MM.1S (cell line): ENCODE measurements at regions not wholly inside any gene's neighbourhood (a gene's known extent, or its start where the extent isn't known, plus 50 kb on each side); places are given as distances from the start of the nearest gene placed in this dataset.
A peak's percentile ranks its signal among the peaks of the same experiment; 100 is the strongest.

Experiments used
- DNase-seq: peaks from one replicate; pipeline ENCODE4 v3.0.0-alpha.2; 2015
- H2AFZ ChIP-seq: fragments of 300-600 bp; sonication (generic); 2 replicates; pipeline ENCODE4 v1.6.0; 2016; ENCODE audit warnings: antibody characterized with exemption, low read length
- H3F3A ChIP-seq: fragments of 300-600 bp; sonication (generic); 2 replicates; pipeline ENCODE4 v1.6.1; 2016; ENCODE audit warnings: mild to moderate bottlenecking, antibody characterized with exemption, low read length, moderate library complexity, mixed read lengths; ENCODE audit not compliant: insufficient read depth
- H3K27ac ChIP-seq: fragments of 300-600 bp; sonication (generic); 2 replicates; pipeline ENCODE4 v1.5.1; 2016; ENCODE audit warnings: mild to moderate bottlenecking, low read length
- H3K27me3 ChIP-seq: fragments of 300-600 bp; sonication (generic); replicated peaks from 2 replicates; pipeline ENCODE4 v1.6.0; 2016; ENCODE audit warnings: low read length; ENCODE audit not compliant: insufficient read depth
- H3K36me3 ChIP-seq: fragments of 300-600 bp; sonication (generic); replicated peaks from 2 replicates; pipeline ENCODE4 v1.6.1; 2016; ENCODE audit warnings: mild to moderate bottlenecking, low read length, mixed read lengths; ENCODE audit not compliant: insufficient read depth
- H3K4me1 ChIP-seq: fragments of 300-600 bp; sonication (generic); 2 replicates; pipeline ENCODE4 v1.6.1; 2016; ENCODE audit warnings: low read length, mixed read lengths
- H3K4me2 ChIP-seq: fragments of 300-600 bp; sonication (generic); 2 replicates; pipeline ENCODE4 v1.6.0; 2016; ENCODE audit warnings: low read depth, low read length
- H3K4me3 ChIP-seq: fragments of 300-600 bp; sonication (generic); 2 replicates; pipeline ENCODE4 v1.5.1; 2016; ENCODE audit warnings: low read length, mixed read lengths
- H3K79me2 ChIP-seq: fragments of 300-600 bp; sonication (generic); 2 replicates; pipeline ENCODE4 v1.6.1; 2016; ENCODE audit warnings: mixed run types, low read length, mixed read lengths
- H3K9ac ChIP-seq: fragments of 300-600 bp; sonication (generic); 2 replicates; pipeline ENCODE4 v1.6.1; 2016; ENCODE audit warnings: low read length, mixed read lengths
- H3K9me2 ChIP-seq: fragments of 300-600 bp; sonication (generic); replicated peaks from 2 replicates; pipeline ENCODE4 v1.6.1; 2016; ENCODE audit warnings: mild to moderate bottlenecking, low read length, mixed read lengths; ENCODE audit not compliant: insufficient read depth
- H3K9me3 ChIP-seq: fragments of 300-600 bp; sonication (generic); replicated peaks from 2 replicates; pipeline ENCODE4 v1.6.1; 2016; ENCODE audit warnings: mild to moderate bottlenecking, low read length, mixed read lengths; ENCODE audit not compliant: insufficient read depth
- H4K20me1 ChIP-seq: fragments of 300-600 bp; sonication (generic); 2 replicates; pipeline ENCODE4 v1.6.1; 2016; ENCODE audit warnings: mild to moderate bottlenecking, low read length, moderate library complexity, mixed read lengths; ENCODE audit not compliant: insufficient read depth
- EZH2 ChIP-seq: fragments of 300-600 bp; sonication (generic); optimal IDR thresholded peaks from 2 replicates; pipeline ENCODE3; 2017; ENCODE audit warnings: low read depth, mild to moderate bottlenecking, antibody characterized with exemption, low read length, mixed read lengths
- EZH2phosphoT487 ChIP-seq: fragments of 300-600 bp; sonication (generic); IDR thresholded peaks from 2 replicates; pipeline ENCODE4 v1.6.1; 2018; ENCODE audit warnings: antibody characterized with exemption, low read length
- TF ChIP-seq, protein P1 (sequence below): fragments of 300-600 bp; sonication (generic); IDR thresholded peaks from 2 replicates; pipeline ENCODE4 v1.5.1; 2016; ENCODE audit warnings: antibody characterized with exemption, low read length, mixed read lengths

GRCh38 chr5:134466241-134467069, 54.8 kb upstream of the CDKN2AIPNL start:
- Histone ChIP-seq H3K9me2 (no peaks in the 10 kb centered on the region), H3K9ac (peak overlapping the region; percentile 58), H3K79me2 (no peaks in the 10 kb centered on the region), H3K27me3 (no peaks in the 10 kb centered on the region), H3K27ac (peak overlapping the region; percentile 12; the same call in 1 of the 2 replicates), H3K4me3 (peak overlapping the region; percentile 49), H3F3A (no peaks in the 10 kb centered on the region), H3K36me3 (no peaks in the 10 kb centered on the region), H3K4me1 (peaks cover 7% of the 10 kb centered on the region), H3K9me3 (no peaks in the 10 kb centered on the region), H2AFZ (peak overlapping the region; percentile 91), H3K4me2 (peak overlapping the region; percentile 67; the same call in 1 of the 2 replicates), H4K20me1 (no peaks in the 10 kb centered on the region)
- no peak for TF ChIP-seq EZH2
- TF ChIP-seq, protein P1, sequence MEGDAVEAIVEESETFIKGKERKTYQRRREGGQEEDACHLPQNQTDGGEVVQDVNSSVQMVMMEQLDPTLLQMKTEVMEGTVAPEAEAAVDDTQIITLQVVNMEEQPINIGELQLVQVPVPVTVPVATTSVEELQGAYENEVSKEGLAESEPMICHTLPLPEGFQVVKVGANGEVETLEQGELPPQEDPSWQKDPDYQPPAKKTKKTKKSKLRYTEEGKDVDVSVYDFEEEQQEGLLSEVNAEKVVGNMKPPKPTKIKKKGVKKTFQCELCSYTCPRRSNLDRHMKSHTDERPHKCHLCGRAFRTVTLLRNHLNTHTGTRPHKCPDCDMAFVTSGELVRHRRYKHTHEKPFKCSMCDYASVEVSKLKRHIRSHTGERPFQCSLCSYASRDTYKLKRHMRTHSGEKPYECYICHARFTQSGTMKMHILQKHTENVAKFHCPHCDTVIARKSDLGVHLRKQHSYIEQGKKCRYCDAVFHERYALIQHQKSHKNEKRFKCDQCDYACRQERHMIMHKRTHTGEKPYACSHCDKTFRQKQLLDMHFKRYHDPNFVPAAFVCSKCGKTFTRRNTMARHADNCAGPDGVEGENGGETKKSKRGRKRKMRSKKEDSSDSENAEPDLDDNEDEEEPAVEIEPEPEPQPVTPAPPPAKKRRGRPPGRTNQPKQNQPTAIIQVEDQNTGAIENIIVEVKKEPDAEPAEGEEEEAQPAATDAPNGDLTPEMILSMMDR: no peak
- TF ChIP-seq EZH2phosphoT487: no peak
- no peak for DNase-seq

GRCh38 chr5:134465816-134466240, 54.1 kb upstream of the CDKN2AIPNL start:
- Histone ChIP-seq H3K27me3 (no peaks in the 10 kb centered on the region), H3K36me3 (no peaks in the 10 kb centered on the region), H3K4me1 (peaks cover 7% of the 10 kb centered on the region), H3K4me3 (peak overlapping the region; percentile 49), H3K4me2 (peak overlapping the region; percentile 67), H4K20me1 (no peaks in the 10 kb centered on the region), H3K9ac (peak overlapping the region; percentile 58), H3F3A (no peaks in the 10 kb centered on the region), H3K79me2 (no peaks in the 10 kb centered on the region), H2AFZ (peak overlapping the region; percentile 91), H3K27ac (peak overlapping the region; percentile 12; the same call in 1 of the 2 replicates), H3K9me3 (no peaks in the 10 kb centered on the region), H3K9me2 (no peaks in the 10 kb centered on the region)
- DNase-seq: peak; percentile 42
- no peak for TF ChIP-seq EZH2phosphoT487
- TF ChIP-seq, protein P1: no peak
- TF ChIP-seq EZH2: no peak

DNA sequence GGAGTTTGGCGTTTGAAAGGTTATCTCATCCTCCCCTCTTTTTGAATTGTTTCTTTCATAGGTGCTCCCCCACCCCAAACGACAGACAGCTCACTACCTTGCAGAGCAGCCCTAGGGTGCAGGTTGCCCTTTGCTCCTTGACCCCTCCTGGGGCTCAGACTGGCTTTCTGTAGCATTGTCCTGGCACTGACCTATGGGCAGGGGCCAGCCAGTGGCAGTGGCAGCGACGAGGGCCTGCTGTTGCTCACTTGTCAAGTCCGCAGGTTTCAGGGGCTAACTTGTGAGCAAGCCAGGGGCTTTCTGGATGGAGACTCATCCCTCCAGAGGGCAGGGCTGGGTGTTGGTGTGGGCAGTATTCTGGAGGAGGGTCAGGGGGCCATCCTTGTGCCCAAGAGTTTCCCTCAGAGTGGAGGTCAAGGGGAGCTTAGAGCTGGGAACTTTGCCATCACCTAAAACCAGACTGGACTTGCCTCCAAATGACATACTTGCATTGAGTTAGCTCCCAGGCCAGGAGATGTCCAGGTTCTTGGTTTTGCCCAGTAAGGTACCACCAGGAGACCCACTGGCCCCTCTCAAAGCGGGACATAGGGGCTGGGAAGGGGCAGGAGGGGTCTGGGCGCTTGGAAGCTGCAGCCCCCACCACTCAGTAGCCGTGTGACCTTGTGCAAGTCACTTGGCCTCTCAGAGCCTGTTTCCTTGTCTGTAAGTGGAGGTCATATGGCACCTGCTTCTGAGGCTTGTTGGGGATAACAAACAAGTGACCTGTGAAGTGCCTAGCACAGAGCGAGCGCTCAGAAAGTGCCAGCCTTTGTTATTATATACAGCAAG, 53.5 kb upstream of the CDKN2AIPNL start:
- H3K9ac ChIP-seq: peak overlapping the region; percentile 4; the same call in 1 of the 2 replicates
- no peaks in the 10 kb centered on the region for H3K36me3 ChIP-seq
- H3K27me3 ChIP-seq: no peaks in the 10 kb centered on the region
- TF ChIP-seq, protein P1: no peak
- no peak for TF ChIP-seq EZH2phosphoT487
- peaks cover 7% of the 10 kb centered on the region for H3K4me1 ChIP-seq
- H3K9me3 ChIP-seq: no peaks in the 10 kb centered on the region
- no peak for DNase-seq
- no peaks in the 10 kb centered on the region for H3K79me2 ChIP-seq
- H2AFZ ChIP-seq: peak overlapping the region; percentile 91
- H3K4me2 ChIP-seq: peak overlapping the region; percentile 67
- no peaks in the 10 kb centered on the region for H4K20me1 ChIP-seq
- H3K27ac ChIP-seq: no peak overlapping the region
- H3F3A ChIP-seq: no peaks in the 10 kb centered on the region
- peak overlapping the region; percentile 49 for H3K4me3 ChIP-seq
- H3K9me2 ChIP-seq: no peaks in the 10 kb centered on the region
